GM19372 (cell line): ENCODE measurements at regions not wholly inside any gene's neighbourhood (a gene's known extent, or its start where the extent isn't known, plus 50 kb on each side); places are given as distances from the start of the nearest gene placed in this dataset.

Source experiments
- ATAC-seq: cut with Tn5 transposase; IDR thresholded peaks from one replicate; pipeline ENCODE4 v1.9.1; 2021; ENCODE audit warnings: mild to moderate bottlenecking, low read depth, moderate library complexity; ENCODE audit not compliant: unreplicated experiment

- ATAC-seq, result no peak
Measured at GRCh38 chr16:79282806-79283205, 317.7 kb downstream of the MAF start.

DNA sequence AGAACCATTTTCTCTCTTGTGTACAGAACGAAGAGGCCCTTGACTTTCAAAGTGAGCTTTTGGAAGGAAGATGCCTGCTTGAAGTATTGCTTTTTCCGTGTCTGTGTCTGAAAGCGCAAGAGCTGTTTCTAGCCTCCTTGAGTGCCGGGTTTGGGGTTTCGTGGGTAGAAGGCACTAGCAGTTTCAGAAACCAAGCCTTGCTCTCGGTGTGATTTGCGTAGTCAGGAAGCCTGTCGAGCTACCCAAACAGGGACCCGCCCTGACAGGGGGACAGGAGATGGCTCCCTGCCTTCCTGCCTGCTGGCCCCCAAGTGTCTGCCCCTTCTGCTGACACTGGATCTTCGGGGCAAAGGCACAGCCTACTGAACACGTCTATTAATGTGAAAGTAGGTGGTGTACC, 322.0 kb downstream of the MAF start:
- ATAC-seq, result peak; percentile 90

- no peak for ATAC-seq
Measured at GRCh38 chr16:79276501-79276900, 324.0 kb downstream of the MAF start.

DNA sequence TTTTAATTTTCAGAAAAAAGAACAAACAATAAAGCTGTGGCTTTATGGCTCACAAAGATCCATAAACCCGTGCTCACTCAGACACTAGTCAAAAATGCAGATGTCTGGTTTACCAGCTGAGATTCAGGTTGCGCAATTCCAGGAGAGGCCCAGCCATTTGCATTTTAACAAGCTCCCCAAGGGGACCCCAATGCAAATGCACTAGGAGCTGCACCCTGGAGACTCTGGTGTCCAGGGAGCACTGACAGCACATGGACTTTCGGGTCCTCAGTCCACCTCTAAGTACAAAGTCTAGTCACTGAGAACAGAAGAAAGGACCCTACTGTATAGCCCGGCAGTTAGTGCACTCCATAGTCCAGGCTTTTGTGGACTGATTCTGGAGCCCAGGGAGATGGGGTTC, 326.3 kb downstream of the MAF start:
- no peak for ATAC-seq

DNA sequence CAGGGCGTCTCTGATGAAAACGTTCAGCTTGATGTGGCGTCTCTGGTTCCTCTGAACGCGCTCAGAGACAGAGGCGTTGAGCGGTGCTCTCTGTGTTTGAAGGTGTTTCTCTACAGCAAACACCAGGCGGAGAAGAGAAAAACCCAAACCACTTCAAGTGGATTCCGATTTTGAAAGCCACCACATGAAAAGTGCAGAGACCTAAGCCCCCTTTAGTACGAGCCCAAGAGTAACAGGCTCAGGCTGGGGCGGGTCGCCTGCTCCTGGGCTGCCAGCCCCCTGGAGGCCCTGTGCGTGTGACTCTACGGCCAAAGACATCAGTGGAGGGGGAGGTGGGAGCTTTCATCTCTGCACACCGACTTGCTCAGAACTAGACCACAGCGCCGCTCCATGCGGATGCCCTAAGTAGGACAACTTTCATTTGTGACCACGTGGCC, 328.4 kb downstream of the MAF start:
- no peak for ATAC-seq

DNA sequence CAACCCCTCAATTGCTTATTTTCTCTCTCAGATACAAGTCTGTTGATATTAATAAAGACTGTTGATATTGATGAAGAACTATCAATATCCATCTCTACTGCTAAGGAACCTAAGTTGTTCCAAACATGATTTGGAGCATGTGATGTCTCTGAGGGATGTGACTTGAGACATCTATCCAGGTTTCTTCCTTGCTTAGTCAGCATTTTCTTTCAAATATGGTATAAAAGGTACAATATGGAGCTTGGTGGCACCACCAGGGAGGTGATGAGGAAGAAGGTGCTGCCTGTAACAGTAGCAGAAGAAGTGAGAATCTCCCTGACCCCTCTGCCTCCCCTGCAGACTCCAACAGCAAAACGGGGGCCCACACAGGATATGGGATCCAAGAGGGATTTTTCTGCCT, 329.0 kb downstream of the MAF start:
- ATAC-seq, result no peak

DNA sequence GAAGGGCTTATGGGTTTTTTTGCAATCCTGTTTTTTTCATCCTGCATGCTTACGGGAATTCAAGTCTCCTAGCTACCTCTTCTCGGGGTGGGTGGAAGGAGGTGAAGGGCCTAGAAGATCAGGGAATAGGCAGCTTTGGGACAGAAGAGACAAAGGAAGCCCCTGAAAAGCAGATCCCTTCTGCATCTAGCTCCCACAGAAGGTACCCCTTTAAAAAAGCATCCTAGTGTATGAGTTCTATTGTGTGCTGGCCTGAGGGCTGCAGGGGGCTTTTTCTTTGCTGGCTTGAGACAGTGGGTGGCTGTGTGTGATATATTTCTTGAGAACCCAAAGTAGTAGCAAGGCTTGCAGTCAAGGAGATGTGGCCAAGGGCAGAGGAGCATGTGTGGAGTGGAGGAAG, 330.5 kb downstream of the MAF start:
- no peak for ATAC-seq

GRCh38 chr16:79269211-79269863, 331.2 kb downstream of the MAF start:
- ATAC-seq, result peak; percentile 94

DNA sequence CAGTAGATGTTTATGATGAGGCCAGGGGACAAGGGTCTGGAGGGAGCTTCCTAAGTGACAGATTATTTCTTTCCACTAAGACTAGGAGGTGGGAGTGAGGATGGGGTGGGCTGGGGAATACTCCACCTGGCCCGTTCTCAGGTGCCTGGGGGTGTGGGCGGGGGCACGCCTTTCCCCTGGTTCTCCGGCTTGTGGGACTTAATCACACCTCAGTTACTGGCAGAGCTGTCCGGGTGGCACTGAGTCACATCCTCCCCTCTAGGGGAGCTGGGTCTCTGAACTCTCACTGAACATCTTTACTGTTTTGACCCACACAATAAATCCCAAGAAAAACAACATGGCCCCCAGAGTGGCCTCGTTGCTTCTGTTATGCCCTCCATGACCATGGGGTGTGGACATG, 332.8 kb downstream of the MAF start:
- ATAC-seq, result no peak

- no peak for ATAC-seq
Measured at GRCh38 chr16:79267146-79267545, 333.4 kb downstream of the MAF start.

GRCh38 chr16:79265701-79266100, 334.8 kb downstream of the MAF start:
- ATAC-seq, result no peak

DNA sequence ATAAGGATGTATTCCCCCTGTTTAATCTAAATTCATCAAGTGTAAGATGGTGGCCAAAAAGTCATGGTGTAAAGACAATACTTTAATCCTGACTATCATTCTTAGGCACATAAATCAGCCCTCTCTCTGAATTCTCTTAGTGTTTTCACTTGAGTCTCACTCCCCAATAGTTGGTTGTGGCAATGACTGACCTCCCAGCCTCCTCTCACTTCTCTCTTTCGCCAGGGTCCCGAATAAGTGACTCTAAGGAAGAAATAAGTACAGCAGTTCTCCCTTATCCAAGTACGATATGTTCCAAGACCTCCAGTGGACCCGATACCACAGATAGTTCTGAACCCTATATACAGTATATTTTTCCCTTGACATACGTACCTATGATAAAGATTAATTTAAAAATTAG, 335.3 kb downstream of the MAF start:
- no peak for ATAC-seq

DNA sequence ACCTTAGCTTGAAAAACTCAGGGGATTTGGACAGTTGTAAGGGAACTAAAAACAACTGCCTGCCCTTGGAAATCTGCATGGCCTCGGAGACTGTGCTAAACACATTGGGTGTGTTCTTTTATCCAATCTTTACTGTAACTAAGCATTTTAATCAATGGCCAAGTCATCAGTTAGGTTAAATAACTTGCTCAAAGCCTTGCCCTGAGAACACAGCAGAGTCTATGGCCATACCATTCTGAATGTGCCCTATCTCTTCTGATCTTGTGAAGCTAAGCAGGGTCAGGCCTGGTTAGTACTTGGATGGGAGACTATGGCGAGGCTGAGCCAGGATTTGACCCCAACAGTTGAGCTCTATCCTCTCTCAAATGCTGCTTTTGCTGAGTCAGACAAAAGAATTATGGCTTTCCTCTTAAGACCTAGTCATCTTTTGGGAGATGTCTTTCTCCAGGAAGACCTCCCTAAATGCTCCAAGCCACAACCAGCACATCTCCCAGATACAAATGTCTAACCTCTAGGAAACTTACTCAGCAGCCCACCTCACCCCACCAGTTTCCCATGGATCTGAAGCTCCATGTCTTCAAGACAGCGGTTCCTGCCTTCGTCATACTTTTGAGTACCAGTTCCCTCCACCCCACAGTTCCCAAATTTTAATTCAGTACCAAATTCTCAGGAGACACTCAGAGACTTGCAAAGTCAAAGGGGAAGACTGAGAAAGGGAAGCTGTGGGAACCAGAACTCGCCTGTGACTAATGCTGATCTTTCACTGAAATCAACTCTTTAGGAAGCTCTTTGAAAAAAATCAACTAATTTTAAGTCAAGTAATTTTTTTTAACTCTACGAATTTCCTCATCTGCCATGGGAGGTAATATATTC, 336.1 kb downstream of the MAF start:
- no peak for ATAC-seq

DNA sequence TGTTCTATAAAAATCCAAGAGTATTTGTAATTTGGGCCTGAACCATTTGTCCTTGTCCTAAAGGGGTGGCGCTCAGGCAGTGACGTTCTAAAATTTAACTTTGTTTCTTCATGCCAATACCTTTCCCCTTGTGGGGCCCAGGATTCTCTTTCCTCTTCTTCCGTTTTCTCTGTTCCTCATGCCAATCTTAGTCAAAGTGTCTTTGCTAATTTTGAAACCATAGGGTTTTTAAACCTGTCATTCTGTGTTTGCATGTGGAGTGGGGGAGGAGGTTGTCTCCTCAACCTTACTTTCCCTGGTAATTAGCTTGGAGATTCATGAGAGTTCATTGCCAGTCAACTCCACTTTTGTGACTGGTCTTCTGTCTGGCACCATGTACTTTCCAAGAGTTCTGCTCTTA, 337.1 kb downstream of the MAF start:
- ATAC-seq, result no peak
